NK-92 treated with Interleukin-12 subunit alpha and Interleukin-12 subunit beta, amount 100 ng/mL, for 24 hours (cell line): ENCODE measurements at regions not wholly inside any gene's neighbourhood (a gene's known extent, or its start where the extent isn't known, plus 50 kb on each side); places are given as distances from the start of the nearest gene placed in this dataset.
"Not testable (repeated sequence)": the region's sequence is repeated elsewhere in the genome, so short reads cannot be mapped to it uniquely, and the experiment has no call there.

ENCODE experiments used
- DNase-seq: peaks from one replicate; lab custom pipeline; 2025; lab: John Stamatoyannopoulos, UW

DNA sequence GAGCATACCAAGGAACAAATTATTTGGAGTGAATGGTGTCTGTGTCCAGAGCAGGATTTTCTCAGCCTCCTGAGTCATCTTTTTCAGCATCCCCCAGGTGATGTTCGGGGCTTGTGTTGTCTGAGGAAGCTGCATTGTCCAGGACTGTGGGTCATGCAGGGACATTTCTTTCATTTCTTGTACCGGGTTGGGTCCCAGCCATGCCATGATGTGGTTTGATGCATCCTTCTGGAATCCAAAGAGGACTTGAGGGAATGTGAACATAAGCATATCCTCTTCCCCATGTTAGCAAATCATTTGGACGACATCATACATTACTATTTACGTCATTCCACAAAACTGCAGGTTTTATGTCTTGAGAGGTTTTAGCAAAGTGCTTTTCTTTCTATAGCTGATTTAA is 797.8 kb downstream of the CCDC85A start:
- DNase-seq = no peak

DNA sequence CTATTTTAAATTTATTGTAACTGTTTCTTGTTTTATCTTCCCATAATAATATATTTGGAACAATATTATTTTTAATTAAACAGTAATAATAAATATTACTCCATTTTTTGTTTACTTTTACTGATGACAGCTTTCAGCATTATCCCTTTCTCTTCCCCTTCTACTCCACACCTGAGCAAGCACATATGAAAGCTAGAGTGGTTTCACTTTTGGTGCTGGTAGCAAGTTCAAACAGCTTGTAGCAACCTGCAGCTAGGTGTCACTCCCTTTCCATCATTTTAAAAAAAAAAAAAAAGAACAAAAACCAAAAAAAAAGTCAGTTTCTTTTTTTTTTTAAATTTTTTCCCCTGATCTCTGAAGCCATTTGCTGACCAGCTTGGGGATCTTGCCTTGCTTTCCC is 801.8 kb downstream of the CCDC85A start:
- DNase-seq = no peak

DNA sequence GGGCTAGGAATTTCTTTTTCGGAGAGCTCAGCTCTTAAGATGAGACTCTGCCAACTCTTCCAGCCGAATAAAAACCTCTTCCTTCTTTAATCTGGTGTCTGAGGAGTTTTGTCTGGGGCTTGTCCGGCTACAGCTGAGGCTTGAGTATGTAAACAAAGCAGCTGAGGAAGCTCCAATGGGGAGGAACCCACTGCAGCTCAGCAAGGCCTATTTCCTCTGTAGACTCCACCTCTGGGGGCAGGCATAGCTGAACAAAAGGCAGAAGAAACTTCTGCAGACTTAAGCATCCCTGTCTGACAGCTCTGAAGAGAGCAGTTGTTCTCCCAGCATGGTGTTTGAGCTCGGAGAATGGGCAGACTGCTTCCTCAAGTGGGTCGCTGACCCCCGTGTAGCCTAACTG is 838.7 kb downstream of the CCDC85A start:
- DNase-seq = no peak

DNA sequence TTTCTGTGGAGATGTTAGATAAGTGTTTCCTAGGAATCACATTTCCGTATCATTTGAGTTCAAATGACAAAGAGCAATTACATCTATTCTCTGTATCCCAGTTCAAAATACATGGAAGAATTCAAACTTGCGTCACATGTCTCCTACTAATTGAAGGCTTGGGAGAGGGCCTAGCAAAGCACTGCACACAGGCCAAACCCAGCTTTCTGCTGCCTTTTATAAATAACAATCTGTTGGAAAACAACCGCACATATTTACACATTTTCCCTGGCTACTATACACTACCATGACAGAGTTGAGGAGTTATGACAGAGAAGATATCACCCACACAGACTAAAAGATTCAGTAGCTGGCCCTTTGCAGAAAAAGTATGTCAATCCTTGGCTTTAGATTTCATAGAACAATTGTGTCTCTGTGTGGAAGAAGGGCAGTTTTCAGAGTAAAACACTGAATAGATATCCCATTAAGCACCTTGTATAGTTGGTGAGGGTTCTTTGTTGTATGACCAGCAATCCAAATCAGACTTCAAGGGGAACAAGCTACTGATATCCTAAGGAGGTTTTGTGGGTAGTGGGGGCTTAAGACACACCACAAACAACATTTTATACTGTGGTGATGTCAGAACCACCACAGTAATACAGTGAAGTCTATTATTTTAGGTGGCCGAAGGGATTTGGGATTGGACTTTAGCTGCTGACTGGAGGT is 861.3 kb downstream of the CCDC85A start:
- no peak for DNase-seq

DNA sequence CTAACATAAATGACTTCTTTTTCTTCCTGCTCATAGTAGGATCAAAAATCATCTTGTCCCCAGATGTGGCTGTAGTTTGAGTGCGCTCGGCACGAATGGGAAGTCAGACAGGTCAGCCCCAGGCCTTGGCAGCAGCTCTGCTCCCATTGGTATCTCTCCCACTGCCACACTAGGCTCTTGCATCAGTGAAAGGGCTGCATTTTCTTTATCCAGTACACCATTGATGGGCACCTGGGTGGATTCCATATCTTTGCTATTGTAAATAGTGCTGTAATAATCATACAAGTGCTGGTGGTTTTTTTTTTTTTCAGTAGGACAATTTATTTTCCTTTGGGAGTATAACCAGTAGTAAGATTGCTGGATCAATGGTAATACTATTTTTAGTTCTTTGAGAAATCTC is 865.5 kb downstream of the CCDC85A start:
- no peak for DNase-seq

DNA sequence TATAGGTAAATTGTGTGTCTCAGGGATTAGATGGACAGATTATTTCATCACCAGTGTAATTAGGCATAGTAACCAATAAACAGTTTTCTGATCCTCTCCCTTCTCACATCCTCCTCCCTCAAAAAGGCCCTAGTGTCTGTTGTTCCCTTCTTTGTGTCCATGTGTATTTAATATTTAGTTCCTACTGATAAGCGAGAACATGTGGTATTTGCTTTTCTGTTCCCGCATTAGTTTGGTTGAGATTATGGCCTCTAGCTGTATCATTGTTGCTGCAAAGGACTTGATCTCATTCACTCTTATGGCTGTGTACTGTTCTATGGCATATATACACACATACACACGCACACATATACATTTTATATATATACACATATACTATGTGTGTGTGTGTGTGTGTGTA is 866.2 kb downstream of the CCDC85A start:
- no peak for DNase-seq

DNA sequence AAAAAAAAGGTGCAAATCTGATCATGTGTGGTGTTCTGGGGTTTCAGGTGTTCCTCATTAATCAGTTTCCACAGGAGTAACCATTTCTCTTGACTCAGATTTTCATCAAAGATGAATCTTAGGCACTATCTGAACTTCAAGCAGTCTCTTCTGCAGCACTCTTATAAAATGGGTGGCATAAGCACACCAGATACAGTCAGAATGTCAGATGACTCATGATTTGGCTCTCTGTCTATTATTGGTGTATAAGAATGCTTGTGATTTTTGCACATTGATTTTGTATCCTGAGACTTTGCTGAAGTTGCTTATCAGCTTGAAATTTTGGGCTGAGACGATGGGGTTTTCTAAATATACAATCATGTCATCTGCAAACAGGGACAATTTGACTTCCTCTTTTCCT is 882.5 kb downstream of the CCDC85A start:
- DNase-seq = not testable (repeated sequence)

DNA sequence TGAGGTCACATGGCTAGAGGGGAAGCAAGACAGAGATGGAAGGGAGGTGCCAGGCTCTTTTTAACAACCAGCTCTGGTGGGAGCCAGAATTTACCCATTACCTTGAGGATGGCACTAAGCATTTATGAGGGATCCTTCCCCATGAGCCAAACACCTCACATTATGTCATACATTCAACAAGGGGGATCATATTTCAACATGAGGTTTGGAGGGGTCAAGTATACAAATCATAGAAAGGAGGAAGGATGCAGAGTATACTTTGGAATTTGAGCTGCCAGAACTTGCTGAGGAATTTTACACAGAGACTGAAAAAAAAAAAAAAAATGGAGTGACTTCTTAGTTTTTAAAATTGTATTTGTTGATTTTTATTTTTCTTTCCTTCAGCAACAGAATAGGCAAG is 891.4 kb downstream of the CCDC85A start:
- no peak for DNase-seq

DNA sequence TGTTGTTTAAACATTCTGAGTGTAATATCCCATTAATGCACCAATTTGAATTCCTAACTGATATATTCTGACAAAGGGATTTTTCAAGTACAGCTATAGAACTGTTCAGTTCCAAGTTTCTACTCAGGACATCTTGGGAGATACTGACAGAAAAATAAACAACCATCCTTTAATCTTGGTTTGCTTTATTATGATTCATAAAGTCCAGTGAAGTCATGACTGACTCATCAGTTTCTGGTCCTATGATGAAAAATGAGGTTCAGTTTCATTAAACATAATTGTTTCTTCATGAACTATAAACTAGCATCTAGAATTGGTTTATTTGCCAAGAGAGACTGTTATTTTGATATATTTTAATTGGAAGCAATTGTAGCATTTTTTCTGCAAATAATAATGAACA is 896.2 kb downstream of the CCDC85A start:
- DNase-seq = no peak

DNA sequence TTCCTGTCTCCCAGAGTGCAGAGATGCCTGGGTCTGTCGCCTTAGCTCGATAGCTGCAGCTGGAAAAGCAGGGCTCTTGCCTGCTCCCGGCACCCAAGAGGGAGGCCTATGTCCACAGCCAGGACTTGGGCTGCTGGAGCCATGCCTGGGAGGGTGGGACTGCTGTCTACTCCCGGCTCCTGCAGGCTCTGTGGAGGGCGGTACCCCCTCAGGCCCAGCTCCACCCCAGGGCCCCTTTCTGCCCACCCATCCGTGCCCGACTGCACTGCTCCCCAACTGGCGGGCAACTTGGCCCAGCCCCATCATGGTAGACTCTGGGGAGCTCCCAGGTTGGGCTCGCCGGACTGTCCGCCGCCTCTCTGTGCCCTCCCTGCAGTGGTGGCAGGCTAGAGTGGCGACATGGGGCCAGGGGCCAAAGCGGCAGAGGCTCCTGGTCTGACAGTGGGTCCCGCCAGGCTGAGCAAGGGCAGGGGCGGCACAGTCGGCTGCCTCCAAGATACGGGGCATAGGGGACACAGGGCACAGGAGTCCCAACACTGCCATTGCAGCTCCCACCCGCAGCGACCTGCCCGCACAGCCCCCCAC is 901.0 kb downstream of the CCDC85A start:
- DNase-seq = no peak

DNA sequence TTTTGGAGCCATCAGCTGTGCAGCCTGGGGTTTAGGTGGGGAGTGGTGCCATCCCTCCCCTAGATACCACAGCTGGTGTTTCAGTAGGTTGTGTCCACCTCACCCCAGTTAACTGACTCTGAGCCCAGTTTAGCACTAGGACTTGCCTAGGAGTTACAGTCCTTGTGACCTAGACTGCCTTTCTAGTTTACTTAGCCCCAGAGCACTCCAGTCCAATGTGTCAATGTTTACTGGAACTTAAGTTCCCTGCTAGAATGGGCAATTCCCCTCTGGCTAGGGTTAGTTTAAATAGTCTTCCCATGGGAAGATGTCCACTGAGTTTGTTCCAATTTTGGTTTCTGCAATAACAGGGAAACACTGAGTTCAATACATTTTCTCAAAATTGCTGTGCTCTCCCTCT is 909.2 kb downstream of the CCDC85A start:
- no peak for DNase-seq

DNA sequence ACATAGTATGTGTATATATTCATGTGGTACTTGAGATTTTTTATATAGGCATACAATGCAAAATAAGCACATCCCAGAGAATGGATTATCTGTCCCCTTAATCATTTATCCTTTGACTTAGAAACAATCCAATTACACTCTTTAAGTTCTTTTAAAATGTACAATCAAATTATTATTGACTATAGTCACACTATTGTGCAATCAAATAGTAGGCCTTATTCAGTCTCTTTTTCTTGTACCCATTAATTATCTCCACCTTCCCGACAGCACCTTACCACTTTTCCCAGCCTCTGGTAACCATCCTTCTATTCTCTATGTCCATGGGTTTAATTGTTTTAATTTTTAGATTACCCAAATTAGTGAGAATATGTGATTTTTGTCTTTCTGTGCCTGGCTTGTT is 914.1 kb downstream of the CCDC85A start:
- no peak for DNase-seq

DNA sequence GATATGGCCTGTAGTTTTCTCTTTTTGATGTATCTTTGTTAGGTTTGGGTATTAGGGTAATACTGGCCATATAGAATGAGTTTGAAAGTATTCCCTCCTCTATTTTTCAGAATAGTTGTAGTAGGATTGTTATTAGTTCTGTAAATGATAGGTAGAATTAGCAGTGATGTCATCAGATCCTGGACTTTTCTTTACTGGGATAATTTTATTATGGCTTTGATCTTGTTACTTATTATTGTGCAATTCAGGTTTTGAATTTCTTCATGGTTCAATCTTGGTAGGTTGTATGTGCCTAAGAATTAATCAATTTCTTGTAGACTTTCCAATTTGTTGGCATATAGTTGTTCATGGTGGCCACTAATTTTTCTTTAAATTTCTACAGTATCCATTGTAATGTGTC is 916.6 kb downstream of the CCDC85A start:
- DNase-seq = no peak

DNA sequence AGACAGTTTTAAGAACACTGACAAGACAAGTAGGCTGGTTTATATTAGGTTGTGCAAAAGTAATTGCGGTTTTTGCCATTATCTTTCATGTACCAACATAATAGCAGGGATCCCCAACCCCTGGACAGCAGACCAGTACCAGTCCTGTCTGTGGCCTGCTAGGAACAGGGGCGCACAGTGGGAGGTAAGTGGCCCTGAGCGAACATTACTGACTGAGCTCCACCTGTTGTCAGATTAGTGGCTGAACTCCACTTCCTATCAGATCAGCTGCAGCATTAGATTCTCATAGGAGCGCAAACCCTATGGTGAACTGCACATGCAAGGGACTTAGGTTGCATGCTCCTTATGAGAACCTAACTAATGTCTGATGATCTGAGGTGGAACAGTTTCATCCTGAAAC is 921.9 kb downstream of the CCDC85A start:
- no peak for DNase-seq

DNA sequence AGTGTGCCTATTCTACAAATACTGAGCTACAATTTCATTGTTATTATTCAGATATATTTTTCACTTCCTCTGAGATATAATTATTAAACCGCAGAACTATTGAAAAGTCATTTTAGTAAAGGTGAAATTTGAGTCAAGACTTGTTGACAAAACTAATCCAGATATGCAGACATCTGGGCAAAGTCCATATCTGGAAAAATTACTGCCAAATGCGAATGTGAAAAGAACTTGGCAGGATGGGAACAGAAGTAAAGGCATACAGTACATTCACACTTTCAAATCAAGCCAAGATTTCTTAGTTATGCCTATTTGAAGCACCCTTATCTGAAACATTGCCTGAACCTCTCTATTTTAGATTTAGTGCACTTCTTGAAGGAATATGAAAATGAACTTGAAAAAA is 923.6 kb downstream of the CCDC85A start:
- DNase-seq = no peak

DNA sequence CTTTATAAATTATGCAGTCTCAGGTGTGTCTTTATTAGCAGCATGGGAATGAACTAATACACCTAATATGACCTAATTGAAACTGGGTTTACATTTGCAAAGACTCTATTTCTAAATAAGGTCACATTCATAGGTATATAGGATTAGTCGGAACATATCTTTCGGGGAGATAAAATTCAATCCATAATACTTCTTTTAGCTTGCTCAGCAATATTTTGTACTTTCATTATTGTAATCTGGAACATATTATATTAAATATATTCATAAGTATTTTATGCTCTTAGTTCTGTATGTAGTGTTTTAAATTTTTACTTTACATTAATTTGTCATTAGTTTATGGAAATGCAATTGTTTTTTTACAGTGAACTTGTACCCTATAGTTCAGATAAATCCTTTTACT is 927.7 kb downstream of the CCDC85A start:
- DNase-seq = no peak

DNA sequence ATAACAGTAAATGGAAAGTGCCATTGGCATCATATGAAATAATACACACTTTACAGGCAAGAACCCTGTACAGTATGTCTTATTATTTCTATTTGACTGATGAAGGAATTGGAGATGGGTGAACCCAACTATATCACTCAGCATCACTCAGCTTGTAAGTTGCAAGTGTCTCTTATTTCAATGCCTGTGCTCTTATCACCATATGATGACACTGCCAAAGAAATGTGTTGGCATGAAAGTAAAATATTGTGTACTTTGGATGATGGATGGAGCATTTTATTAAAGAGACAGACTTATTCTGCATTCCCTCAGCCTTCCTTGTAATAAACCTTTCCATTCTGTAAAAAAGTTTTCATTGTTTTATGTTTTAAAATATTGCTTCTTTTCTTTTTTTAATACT is 927.5 kb upstream of the VRK2 start:
- DNase-seq = no peak

DNA sequence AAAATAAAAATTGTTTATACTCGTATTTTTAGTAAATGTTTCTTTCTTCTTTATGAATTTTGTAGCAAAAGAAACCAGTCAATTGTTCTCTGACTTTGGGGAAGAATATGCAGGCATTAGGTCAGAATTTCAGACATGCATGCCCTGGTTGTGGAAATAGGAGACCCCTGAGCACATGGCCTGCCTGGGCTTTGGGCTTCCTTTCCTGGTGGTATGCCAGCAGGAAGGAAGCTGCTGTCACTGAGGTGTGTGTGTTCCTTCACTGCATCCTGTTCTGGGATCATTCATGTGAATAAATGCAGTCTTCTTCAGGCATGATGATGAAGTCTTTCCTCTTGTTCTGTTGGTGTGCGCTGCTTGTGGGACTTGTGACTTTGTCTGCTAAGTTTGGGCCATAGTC is 920.2 kb upstream of the VRK2 start:
- no peak for DNase-seq

DNA sequence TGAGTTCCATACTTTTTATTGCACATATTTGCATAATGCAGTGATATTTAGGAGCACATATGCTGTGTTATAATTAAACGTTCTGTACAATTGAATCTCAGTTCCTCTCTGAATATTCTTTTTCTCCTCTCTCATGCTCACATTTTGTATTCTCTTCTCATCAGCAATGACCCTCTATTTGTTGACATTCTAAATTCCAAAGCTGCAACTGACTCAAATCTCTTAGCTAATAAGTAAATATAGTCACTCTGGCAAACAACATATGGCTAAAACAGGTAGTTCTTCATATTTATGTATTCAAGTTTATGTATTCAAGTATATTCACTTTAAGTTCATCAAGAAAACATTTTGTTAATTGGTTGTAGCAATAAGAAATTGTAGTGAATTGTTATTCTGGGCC is 907.4 kb upstream of the VRK2 start:
- DNase-seq = no peak

DNA sequence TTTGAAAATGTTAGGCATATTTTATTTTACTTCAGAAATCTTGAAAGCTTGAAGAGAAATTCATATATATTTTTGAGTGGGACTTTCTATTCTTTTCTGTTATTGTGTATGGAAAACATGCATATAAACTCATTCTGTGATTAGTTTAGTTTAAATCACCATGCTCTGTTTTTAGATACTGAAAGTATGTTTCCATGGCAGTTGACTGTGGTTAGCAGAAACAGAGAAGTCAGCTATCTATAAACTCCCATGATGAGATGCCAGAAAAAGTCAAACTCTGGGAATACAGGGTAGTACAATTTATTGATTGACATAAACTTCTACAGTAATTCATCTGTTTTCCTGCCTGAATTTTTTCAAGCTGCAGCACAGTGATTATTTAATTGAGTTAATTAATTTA is 905.3 kb upstream of the VRK2 start:
- DNase-seq = no peak

DNA sequence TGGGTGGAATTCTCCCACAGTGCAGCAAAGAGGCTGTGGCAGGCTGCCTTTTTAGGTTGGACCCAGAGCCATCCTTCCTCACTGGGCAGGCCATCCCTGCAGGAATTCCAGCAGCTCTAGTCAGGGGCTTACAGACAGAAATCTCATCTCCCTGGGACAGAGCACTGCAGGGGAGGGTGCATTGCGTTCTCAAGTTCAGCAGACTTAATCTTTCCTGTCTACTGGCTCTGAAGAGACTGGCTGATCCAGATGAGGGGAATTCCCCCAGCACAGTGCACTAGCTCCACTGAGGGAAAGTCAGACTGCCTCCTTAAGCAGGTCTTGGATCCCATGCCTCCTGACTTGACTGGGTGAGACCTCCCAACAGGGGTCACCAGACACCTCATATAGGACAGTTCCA is 899.7 kb upstream of the VRK2 start:
- no peak for DNase-seq

DNA sequence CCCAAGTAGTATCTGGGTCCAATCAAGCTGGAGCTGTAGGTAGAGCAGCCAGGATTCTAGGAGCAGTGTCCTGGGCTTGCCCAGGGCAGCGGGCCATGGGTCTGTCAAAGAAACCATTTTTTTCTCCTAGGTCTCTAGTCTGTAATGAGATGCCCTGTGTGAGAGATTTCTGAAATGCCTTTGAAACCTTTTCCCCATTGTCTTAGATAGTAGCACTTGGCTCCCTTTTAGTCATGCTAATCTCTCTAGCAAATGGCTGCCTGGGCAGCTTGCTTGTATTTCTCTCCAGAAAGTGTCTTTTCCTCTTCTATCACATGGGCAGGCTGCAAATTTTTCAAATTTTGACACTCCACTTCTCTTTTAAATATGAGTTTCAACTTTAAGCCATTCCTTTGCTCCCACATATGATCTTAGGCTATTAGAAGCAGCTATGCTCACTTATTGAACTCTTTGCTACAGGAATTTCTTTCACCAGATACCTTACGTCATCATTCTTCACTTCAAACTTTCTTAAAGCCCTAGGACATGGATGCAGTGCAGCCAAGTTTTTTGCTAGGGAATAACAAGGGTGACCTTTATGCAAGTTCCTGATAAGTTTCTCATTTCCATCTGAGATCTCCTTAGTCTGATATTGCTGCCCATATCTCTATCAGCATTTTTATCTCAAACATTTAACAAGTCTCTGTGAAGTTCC is 890.2 kb upstream of the VRK2 start:
- DNase-seq = no peak

DNA sequence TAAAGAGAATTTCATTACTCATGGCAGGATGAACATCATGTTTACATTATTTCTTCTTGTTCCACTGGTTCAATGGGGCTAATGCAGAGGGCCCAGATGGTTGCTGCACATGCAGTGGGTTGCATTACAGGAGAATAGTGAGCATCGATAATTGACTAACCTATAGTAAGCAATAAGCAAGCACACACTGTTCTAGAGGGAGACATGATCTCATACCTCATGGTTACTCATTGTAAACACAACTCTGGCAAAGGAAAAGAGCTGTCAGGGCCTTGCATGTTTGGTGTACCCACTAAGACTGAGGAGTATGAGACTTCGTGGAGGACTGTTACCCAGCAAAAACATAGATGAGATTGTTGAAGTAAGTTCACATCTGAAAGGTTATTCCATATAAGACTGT is 885.6 kb upstream of the VRK2 start:
- no peak for DNase-seq

DNA sequence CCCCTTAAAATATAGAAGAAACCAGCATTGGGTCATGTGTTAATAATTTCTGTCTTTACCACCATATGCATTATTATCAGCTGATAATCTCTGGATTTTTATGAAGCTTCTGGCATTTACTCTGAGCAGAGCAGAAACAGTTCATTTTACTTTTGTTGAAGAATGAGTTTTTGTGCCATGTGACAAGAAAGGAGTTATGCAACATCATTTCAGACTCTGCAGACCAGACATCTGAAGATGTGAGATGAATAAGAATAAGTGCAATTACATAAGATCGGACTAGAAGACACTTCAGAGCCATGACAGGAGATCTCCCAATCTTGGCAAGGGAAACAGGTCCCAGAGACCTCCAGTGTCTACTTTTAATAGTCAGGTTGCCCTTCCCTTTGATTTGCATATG is 869.4 kb upstream of the VRK2 start:
- DNase-seq = no peak
